ENCODE measurements at regions not wholly inside any gene's neighbourhood (a gene's known extent, or its start where the extent isn't known, plus 50 kb on each side); places are given as distances from the start of the nearest gene placed in this dataset.

DNA sequence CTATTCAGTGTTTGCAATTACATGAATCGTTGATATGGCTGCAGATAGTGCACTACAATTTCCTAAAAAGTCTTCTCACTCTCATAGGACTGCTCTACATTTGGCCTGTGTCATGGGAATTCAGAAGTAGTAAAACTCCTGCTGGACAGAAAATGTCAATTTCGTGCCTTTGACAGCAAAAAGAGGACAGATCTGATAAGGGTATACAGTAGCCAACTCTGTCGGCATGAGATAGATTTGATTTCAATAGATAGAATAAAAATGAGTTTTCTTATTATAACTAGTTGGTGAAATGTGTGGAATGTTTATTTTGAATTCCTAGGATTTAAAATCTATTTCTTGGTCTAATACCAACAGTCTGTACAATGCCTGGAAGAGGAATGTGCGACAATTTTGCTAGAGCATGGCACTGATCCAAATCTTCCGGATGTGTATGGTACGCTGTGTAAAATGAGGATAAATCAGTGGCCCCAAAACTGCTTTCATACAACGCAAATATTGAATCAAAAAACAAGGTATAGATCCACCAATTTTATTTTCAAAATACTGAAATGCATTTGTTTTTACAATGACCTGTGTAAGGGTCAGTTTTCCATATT is 133.5 kb upstream of the CDK13 start:
- TF ChIP-seq, protein P1, sequence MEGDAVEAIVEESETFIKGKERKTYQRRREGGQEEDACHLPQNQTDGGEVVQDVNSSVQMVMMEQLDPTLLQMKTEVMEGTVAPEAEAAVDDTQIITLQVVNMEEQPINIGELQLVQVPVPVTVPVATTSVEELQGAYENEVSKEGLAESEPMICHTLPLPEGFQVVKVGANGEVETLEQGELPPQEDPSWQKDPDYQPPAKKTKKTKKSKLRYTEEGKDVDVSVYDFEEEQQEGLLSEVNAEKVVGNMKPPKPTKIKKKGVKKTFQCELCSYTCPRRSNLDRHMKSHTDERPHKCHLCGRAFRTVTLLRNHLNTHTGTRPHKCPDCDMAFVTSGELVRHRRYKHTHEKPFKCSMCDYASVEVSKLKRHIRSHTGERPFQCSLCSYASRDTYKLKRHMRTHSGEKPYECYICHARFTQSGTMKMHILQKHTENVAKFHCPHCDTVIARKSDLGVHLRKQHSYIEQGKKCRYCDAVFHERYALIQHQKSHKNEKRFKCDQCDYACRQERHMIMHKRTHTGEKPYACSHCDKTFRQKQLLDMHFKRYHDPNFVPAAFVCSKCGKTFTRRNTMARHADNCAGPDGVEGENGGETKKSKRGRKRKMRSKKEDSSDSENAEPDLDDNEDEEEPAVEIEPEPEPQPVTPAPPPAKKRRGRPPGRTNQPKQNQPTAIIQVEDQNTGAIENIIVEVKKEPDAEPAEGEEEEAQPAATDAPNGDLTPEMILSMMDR (IDR thresholded peaks at IDR 0.05) = no peak
- TF ChIP-seq POLR2A (IDR thresholded peaks at IDR 0.05) (no peak), EP300 (IDR thresholded peaks at IDR 0.05) (no peak)

Data from tibial nerve (tissue), 4 donors.